Right lobe of liver (tissue), 6 donors: ENCODE measurements at regions not wholly inside any gene's neighbourhood (a gene's known extent, or its start where the extent isn't known, plus 50 kb on each side); places are given as distances from the start of the nearest gene placed in this dataset.

Experiments
- ATAC-seq, 4 donors: fragments of 200-7000 bp; cut with Tn5 transposase; one replicate each; pipeline ENCODE4 v1.9.1; 2020; ENCODE audit warnings: mild to moderate bottlenecking in 4 of 4, moderate library complexity in 4 of 4
- DNase-seq, 3 donors: peaks; one replicate each; pipeline ENCODE4 v3.0.0-alpha.2; 2020
- H3K27ac ChIP-seq, 3 donors: fragments of 200-600 bp; one replicate each; pipeline ENCODE4 v1.8.0; 2022
- H3K27me3 ChIP-seq, 2 donors: fragments of 200-600 bp; one replicate each; pipeline ENCODE4 v1.8.0; 2022
- H3K36me3 ChIP-seq, 4 donors: fragments of 200-600 bp; sonication (generic) in 1 of 4; one replicate each; pipeline versions ENCODE4 v1.5.1 to v1.8.0; 2017 to 2022; ENCODE audit warnings: control low read depth in 1 of 4
- H3K4me1 ChIP-seq, 4 donors: fragments of 200-600 bp; sonication (generic) in 1 of 4; one replicate each; pipeline versions ENCODE4 v1.5.1 to v1.8.0; 2017 to 2022; ENCODE audit warnings: control low read depth in 1 of 4
- H3K4me3 ChIP-seq, 3 donors: fragments of 200-600 bp; one replicate each; pipeline ENCODE4 v1.8.0; 2022
- H3K9me3 ChIP-seq, 4 donors: fragments of 200-600 bp; sonication (generic) in 1 of 4; one replicate each; pipeline versions ENCODE4 v1.5.1 to v1.8.0; 2017 to 2022; ENCODE audit warnings: control low read depth in 1 of 4
- CTCF ChIP-seq, 4 donors: fragments of 200-600 bp in 3 of 4; fragments of 450-650 bp in 1 of 4; IDR thresholded peaks; one replicate each; pipeline versions ENCODE4 v1.5.1 to v1.8.0; 2016 to 2022; ENCODE audit warnings: antibody characterized with exemption in 4 of 4, mild to moderate bottlenecking in 2 of 4
- POLR2A ChIP-seq: fragments of 450-650 bp; IDR thresholded peaks from one replicate; pipeline ENCODE4 v1.6.1; 2017; ENCODE audit warnings: antibody characterized with exemption, mild to moderate bottlenecking
- WGBS: methylation state at CpG from one replicate; pipeline ENCODE4 v1.1.6; 2018; ENCODE audit warnings: low coverage, low lambda C conversion rate; ENCODE audit not compliant: insufficient coverage; ENCODE audit errors: missing lambda C conversion rate; 5-methylcytosine and 5-hydroxymethylcytosine counted together
- intact Hi-C, 2 donors: fragments of 100-400 bp; cut with DNase I; formaldehyde crosslinking; loops; one replicate each; pipeline versions ENCODE4 v1.11.2 to v1.14.1; 2022
- donor health status: DM: no; HTN: yes; CAD: no.
- donor health status: DM: no; HTN: no; CAD: no.
- donor health status: DM: no; HTN: no; CAD: no.
- donor health status: DM: no; HTN: yes; CAD: no.
- donor health status: DM: no; HTN: yes; CAD: no.

- no peak for ATAC-seq
- no peak overlapping the region for H3K27ac ChIP-seq
- no peaks in the 10 kb centered on the region for H3K36me3 ChIP-seq
- intact Hi-C loops: no loop called here
- no peak for TF ChIP-seq POLR2A
- no peak overlapping the region for H3K4me3 ChIP-seq
- 6% methylated on average over 1 of the region's 1 CpG for WGBS
- DNase-seq: no peak
- H3K4me1 ChIP-seq: no peaks in the 10 kb centered on the region
- H3K27me3 ChIP-seq: no peaks in the 10 kb centered on the region
- H3K9me3 ChIP-seq: no peaks in the 10 kb centered on the region
Measured at GRCh38 chr11:106275151-106275550, 197.7 kb downstream of the AASDHPPT start.

- no peak for ATAC-seq
- no peaks in the 10 kb centered on the region for H3K36me3 ChIP-seq
Measured at GRCh38 chr11:106276126-106276525, 198.7 kb downstream of the AASDHPPT start.

GRCh38 chr11:106276859-106277436 lies 199.5 kb downstream of the AASDHPPT start:
- Histone ChIP-seq H3K36me3 (no peaks in the 10 kb centered on the region), H3K27ac (no peak overlapping the region), H3K27me3 (no peaks in the 10 kb centered on the region), H3K9me3 (no peaks in the 10 kb centered on the region), H3K4me1 (no peaks in the 10 kb centered on the region), H3K4me3 (no peak overlapping the region)
- intact Hi-C loops: no loop called here
- ATAC-seq (no peak), DNase-seq (no peak)
- 17% methylated on average over 1 of the region's 2 CpGs for WGBS
- TF ChIP-seq CTCF (IDR thresholded peaks at IDR 0.05) (no peak), POLR2A (no peak)

More at GRCh38 chr11:106276126-106276525, 198.7 kb downstream of the AASDHPPT start:
- DNase-seq: no peak
- TF ChIP-seq POLR2A (no peak), CTCF (IDR thresholded peaks at IDR 0.05) (no peak)
- Histone ChIP-seq H3K9me3 (no peaks in the 10 kb centered on the region), H3K27me3 (no peaks in the 10 kb centered on the region), H3K4me3 (no peak overlapping the region), H3K4me1 (no peaks in the 10 kb centered on the region), H3K27ac (no peak overlapping the region)
- intact Hi-C loops: no loop called here

GRCh38 chr11:106277484-106277883 lies 200.0 kb downstream of the AASDHPPT start:
- Histone ChIP-seq H3K27me3 (no peaks in the 10 kb centered on the region), H3K4me3 (no peak overlapping the region), H3K27ac (no peak overlapping the region), H3K9me3 (no peaks in the 10 kb centered on the region), H3K36me3 (no peaks in the 10 kb centered on the region), H3K4me1 (no peaks in the 10 kb centered on the region)
- TF ChIP-seq CTCF (IDR thresholded peaks at IDR 0.05) (no peak), POLR2A (no peak)
- DNase-seq (no peak), ATAC-seq (no peak)
- intact Hi-C loops: no loop called here

- ATAC-seq (no peak), DNase-seq (no peak)
- no peaks in the 10 kb centered on the region for H3K9me3 ChIP-seq
Measured at GRCh38 chr11:106278391-106278790, 200.9 kb downstream of the AASDHPPT start.

More at GRCh38 chr11:106278391-106278790, 200.9 kb downstream of the AASDHPPT start:
- Histone ChIP-seq H3K36me3 (no peaks in the 10 kb centered on the region), H3K27ac (no peak overlapping the region), H3K4me3 (no peak overlapping the region), H3K27me3 (no peaks in the 10 kb centered on the region), H3K4me1 (no peaks in the 10 kb centered on the region)
- intact Hi-C loops: no loop called here
- TF ChIP-seq POLR2A (no peak), CTCF (IDR thresholded peaks at IDR 0.05) (no peak)
